HEK293 (cell line): ENCODE measurements at regions not wholly inside any gene's neighbourhood (a gene's known extent, or its start where the extent isn't known, plus 50 kb on each side); places are given as distances from the start of the nearest gene placed in this dataset.
A peak's percentile ranks its signal among the peaks of the same experiment; 100 is the strongest.

Source experiments
- CTCF ChIA-PET: fragments of 350-600 bp; formaldehyde crosslinking; extraction: SDS; loops from one replicate; lab custom pipeline; 2021; ENCODE audit warnings: antibody characterized with exemption; lab: Yijun Ruan, JAX
- POLR2A ChIA-PET: fragments of 300-600 bp; formaldehyde crosslinking; extraction: SDS; loops from one replicate; lab custom pipeline; 2020; ENCODE audit warnings: antibody characterized with exemption, inconsistent platforms; lab: Yijun Ruan, JAX
- H3K27ac ChIP-seq: fragments of 200-500 bp; sonication (Bioruptor generic); 2 replicates; pipeline ENCODE4 v1.5.1; 2014; ENCODE audit warnings: low read depth, low read length, control low read depth, inconsistent platforms; ENCODE audit errors: extremely low read depth
- H3K36me3 ChIP-seq, 2 experiments: fragments of 200-500 bp in 1 of 2; sonication (Bioruptor generic) in 1 of 2; 1 replicate in 1 of 2; 2 replicates in 1 of 2; pipeline ENCODE4 v1.5.1; 2014 to 2017; ENCODE audit warnings: inconsistent platforms in 2 of 2, low read length in 2 of 2; ENCODE audit not compliant: control insufficient read depth in 2 of 2, insufficient read depth in 1 of 2
- H3K4me1 ChIP-seq: fragments of 200-500 bp; sonication (Bioruptor generic); 2 replicates; pipeline ENCODE4 v1.5.1; 2014; ENCODE audit warnings: mild to moderate bottlenecking, low read length, inconsistent platforms; ENCODE audit not compliant: control insufficient read depth, insufficient read depth
- H3K4me3 ChIP-seq: 2 replicates; pipeline ENCODE4 v1.5.1; 2011; ENCODE audit warnings: low read depth, mild to moderate bottlenecking, control low read depth, low read length, moderate library complexity
- H3K9me3 ChIP-seq: fragments of 200-500 bp; sonication (Bioruptor generic); 2 replicates; pipeline ENCODE4 v1.5.1; 2014; ENCODE audit warnings: low read depth, low read length, inconsistent platforms; ENCODE audit not compliant: control insufficient read depth, insufficient read depth
- EGR2 ChIP-seq: fragments of 450-650 bp; formaldehyde crosslinking; IDR thresholded peaks from 2 replicates; pipeline ENCODE4 v1.5.1; 2016; ENCODE audit warnings: low read depth, missing biosample characterization, missing genetic modification characterization
- GFI1B ChIP-seq: fragments of 450-650 bp; formaldehyde crosslinking; IDR thresholded peaks from 2 replicates; pipeline ENCODE4 v1.5.1; 2016; ENCODE audit warnings: missing biosample characterization, missing genetic modification characterization
- KLF8 ChIP-seq: fragments of 450-650 bp; formaldehyde crosslinking; IDR thresholded peaks from 2 replicates; pipeline ENCODE4 v1.5.1; 2016; ENCODE audit warnings: missing biosample characterization, missing genetic modification characterization
- WT1 ChIP-seq: fragments of 450-650 bp; formaldehyde crosslinking; IDR thresholded peaks from 2 replicates; pipeline ENCODE4 v1.5.1; 2016; ENCODE audit warnings: missing biosample characterization, missing genetic modification characterization
- ZBTB21 ChIP-seq: fragments of 450-650 bp; formaldehyde crosslinking; IDR thresholded peaks from 2 replicates; pipeline ENCODE4 v1.5.1; 2017; ENCODE audit warnings: missing biosample characterization, missing genetic modification characterization
- ZIC2 ChIP-seq: fragments of 450-650 bp; formaldehyde crosslinking; IDR thresholded peaks from 2 replicates; pipeline ENCODE4 v1.5.1; 2016; ENCODE audit warnings: missing biosample characterization, missing genetic modification characterization
- ZNF10 ChIP-seq: fragments of 450-650 bp; formaldehyde crosslinking; IDR thresholded peaks from 2 replicates; pipeline ENCODE4 v1.5.1; 2017; ENCODE audit warnings: missing biosample characterization, missing genetic modification characterization
- ZNF138 ChIP-seq: fragments of 450-650 bp; formaldehyde crosslinking; IDR thresholded peaks from 2 replicates; pipeline ENCODE4 v1.5.1; 2016; ENCODE audit warnings: missing biosample characterization, missing genetic modification characterization, borderline replicate concordance
- ZNF514 ChIP-seq: fragments of 450-650 bp; formaldehyde crosslinking; IDR thresholded peaks from 2 replicates; pipeline ENCODE4 v1.5.1; 2016; ENCODE audit warnings: missing biosample characterization, missing genetic modification characterization
- ZNF548 ChIP-seq: fragments of 450-650 bp; formaldehyde crosslinking; IDR thresholded peaks from 2 replicates; pipeline ENCODE4 v1.5.1; 2016; ENCODE audit warnings: missing biosample characterization, missing genetic modification characterization
- TF ChIP-seq, protein P1 (sequence below): fragments of 450-650 bp; formaldehyde crosslinking; IDR thresholded peaks from 2 replicates; pipeline ENCODE4 v1.5.1; 2016; ENCODE audit warnings: missing biosample characterization, missing genetic modification characterization
- TF ChIP-seq, protein P2 (sequence below): fragments of 450-650 bp; formaldehyde crosslinking; IDR thresholded peaks from 2 replicates; pipeline ENCODE4 v1.5.1; 2017; ENCODE audit warnings: missing biosample characterization, missing genetic modification characterization
- TF ChIP-seq, protein P3 (sequence below): fragments of 450-650 bp; formaldehyde crosslinking; conservative IDR thresholded peaks from 2 replicates; pipeline ENCODE4 v1.5.1; 2016; ENCODE audit warnings: low read depth, missing biosample characterization, missing genetic modification characterization
- TF ChIP-seq, protein P4 (sequence below): fragments of 450-650 bp; formaldehyde crosslinking; IDR thresholded peaks from 2 replicates; pipeline ENCODE4 v1.5.1; 2016; ENCODE audit warnings: missing biosample characterization, missing genetic modification characterization

DNA sequence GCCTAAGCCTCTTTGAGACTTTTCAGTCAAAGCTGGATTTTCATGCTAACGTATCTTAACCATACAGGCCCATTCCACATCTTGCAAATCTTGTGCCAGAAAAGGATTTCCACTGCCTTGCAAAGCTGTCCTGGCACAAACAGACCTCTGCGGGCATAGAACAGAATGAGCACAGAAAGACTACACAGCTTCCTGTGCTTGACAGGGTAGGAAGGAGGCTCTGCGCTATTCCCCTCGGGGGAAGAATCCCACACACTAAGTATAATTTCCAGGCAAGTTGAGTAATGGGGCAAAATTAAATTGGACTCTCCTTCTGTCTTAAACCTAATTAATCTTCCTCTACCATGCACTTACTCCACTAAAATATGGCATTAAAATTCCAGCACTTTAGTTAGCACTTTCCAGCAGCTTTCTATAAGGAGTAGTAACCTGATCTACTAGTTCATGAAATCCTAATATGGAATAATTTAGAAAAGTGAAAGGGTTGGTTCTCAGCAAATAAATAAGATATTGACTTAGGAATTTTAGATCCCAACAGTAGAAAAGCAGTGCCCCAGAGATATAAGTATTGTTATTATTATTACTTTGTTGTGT lies 532.1 kb upstream of the JAG1 start:
- ChIA-PET CTCF (interaction anchor here (0.6 to 3.1 kb wide), 19 partner anchors 9 to 346 kb away, joined by 3 to 28 read pairs (median 4); no protein-coding TSS in a partner anchor), POLR2A (no interaction called here)
- Histone ChIP-seq H3K4me1 (peaks cover 4% of the 10 kb centered on the region; the same call in 1 of the 2 replicates), H3K36me3 (no peaks in the 10 kb centered on the region), H3K4me3 (no peak overlapping the region), H3K9me3 (no peaks in the 10 kb centered on the region), H3K27ac (no peak overlapping the region)
- peak; percentile 75 for TF ChIP-seq WT1
- TF ChIP-seq, protein P1, sequence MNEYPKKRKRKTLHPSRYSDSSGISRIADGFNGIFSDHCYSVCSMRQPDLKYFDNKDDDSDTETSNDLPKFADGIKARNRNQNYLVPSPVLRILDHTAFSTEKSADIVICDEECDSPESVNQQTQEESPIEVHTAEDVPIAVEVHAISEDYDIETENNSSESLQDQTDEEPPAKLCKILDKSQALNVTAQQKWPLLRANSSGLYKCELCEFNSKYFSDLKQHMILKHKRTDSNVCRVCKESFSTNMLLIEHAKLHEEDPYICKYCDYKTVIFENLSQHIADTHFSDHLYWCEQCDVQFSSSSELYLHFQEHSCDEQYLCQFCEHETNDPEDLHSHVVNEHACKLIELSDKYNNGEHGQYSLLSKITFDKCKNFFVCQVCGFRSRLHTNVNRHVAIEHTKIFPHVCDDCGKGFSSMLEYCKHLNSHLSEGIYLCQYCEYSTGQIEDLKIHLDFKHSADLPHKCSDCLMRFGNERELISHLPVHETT (tag by site-specific recombination) = no peak

DNA sequence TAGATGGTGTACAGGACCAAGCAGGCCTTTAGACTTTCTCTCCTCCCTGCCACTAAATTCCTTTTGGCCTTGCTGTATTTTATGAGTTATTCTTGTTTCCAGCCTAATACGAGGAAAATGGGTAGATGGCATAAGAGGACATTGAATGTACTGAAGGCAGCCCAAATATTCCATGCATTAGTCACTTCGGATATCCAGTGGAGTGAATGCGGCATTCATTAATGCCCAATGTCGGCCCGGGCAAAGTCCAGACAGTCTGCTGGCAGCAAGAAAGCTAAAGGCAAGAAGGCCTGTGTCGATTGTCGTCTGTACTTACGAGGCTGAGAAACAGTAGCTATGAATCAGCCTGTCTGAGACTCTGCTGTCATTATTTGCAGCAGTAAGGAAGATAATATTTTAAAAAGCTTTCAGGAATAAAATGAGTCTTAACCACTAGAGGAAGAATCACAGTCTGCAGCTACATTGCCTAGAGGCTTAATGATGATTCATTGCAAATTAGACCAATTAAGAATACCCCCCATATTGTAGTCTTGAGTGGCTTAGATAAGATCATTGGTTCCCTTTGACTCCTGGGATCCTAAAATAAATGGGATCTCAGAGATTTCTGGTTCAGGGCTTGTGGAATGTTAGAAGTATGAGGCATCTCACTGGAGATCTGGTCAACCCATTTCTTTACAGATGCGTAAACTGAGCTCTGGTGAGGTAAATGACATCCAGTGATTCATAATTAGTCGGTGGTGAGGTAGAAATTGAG lies 534.1 kb upstream of the JAG1 start:
- CTCF ChIA-PET = interaction anchor here (0.7 to 1.9 kb wide), 4 partner anchors 9 to 1226 kb away, joined by 3 to 7 read pairs (median 4); no protein-coding TSS in a partner anchor
- Histone ChIP-seq H3K9me3 (no peaks in the 10 kb centered on the region), H3K4me3 (no peak overlapping the region), H3K36me3 (no peaks in the 10 kb centered on the region), H3K27ac (no peak overlapping the region), H3K4me1 (peaks cover 4% of the 10 kb centered on the region; the same call in 1 of the 2 replicates)
- POLR2A ChIA-PET = interaction anchor here (0.6 to 1.2 kb wide), 4 partner anchors 27 to 773 kb away, joined by 3 read pairs; no protein-coding TSS in a partner anchor
- TF ChIP-seq GFI1B (tag by site-specific recombination) (no peak), EGR2 (tag by site-specific recombination) (no peak), ZNF10 (tag by site-specific recombination) (no peak), ZNF514 (tag by site-specific recombination) (no peak), ZBTB21 (no peak), ZIC2 (tag by site-specific recombination) (no peak), ZNF548 (tag by site-specific recombination) (no peak), ZNF138 (tag by site-specific recombination) (no peak), KLF8 (tag by site-specific recombination) (no peak)
- TF ChIP-seq, protein P2, sequence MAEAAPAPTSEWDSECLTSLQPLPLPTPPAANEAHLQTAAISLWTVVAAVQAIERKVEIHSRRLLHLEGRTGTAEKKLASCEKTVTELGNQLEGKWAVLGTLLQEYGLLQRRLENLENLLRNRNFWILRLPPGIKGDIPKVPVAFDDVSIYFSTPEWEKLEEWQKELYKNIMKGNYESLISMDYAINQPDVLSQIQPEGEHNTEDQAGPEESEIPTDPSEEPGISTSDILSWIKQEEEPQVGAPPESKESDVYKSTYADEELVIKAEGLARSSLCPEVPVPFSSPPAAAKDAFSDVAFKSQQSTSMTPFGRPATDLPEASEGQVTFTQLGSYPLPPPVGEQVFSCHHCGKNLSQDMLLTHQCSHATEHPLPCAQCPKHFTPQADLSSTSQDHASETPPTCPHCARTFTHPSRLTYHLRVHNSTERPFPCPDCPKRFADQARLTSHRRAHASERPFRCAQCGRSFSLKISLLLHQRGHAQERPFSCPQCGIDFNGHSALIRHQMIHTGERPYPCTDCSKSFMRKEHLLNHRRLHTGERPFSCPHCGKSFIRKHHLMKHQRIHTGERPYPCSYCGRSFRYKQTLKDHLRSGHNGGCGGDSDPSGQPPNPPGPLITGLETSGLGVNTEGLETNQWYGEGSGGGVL = no peak
- TF ChIP-seq, protein P3, sequence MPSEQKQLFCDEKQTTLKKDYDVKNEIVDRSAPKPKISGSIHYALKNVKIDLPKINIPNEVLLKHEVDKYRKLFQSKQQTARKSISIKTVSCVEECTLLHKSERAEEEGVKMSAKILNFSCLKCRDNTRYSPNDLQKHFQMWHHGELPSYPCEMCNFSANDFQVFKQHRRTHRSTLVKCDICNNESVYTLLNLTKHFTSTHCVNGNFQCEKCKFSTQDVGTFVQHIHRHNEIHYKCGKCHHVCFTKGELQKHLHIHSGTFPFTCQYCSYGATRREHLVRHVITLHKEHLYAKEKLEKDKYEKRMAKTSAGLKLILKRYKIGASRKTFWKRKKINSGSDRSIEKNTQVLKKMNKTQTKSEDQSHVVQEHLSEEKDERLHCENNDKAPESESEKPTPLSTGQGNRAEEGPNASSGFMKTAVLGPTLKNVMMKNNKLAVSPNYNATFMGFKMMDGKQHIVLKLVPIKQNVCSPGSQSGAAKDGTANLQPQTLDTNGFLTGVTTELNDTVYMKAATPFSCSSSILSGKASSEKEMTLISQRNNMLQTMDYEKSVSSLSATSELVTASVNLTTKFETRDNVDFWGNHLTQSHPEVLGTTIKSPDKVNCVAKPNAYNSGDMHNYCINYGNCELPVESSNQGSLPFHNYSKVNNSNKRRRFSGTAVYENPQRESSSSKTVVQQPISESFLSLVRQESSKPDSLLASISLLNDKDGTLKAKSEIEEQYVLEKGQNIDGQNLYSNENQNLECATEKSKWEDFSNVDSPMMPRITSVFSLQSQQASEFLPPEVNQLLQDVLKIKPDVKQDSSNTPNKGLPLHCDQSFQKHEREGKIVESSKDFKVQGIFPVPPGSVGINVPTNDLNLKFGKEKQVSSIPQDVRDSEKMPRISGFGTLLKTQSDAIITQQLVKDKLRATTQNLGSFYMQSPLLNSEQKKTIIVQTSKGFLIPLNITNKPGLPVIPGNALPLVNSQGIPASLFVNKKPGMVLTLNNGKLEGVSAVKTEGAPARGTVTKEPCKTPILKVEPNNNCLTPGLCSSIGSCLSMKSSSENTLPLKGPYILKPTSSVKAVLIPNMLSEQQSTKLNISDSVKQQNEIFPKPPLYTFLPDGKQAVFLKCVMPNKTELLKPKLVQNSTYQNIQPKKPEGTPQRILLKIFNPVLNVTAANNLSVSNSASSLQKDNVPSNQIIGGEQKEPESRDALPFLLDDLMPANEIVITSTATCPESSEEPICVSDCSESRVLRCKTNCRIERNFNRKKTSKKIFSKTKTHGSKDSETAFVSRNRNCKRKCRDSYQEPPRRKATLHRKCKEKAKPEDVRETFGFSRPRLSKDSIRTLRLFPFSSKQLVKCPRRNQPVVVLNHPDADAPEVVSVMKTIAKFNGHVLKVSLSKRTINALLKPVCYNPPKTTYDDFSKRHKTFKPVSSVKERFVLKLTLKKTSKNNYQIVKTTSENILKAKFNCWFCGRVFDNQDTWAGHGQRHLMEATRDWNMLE (tag by site-specific recombination) = no peak
- TF ChIP-seq, protein P4, sequence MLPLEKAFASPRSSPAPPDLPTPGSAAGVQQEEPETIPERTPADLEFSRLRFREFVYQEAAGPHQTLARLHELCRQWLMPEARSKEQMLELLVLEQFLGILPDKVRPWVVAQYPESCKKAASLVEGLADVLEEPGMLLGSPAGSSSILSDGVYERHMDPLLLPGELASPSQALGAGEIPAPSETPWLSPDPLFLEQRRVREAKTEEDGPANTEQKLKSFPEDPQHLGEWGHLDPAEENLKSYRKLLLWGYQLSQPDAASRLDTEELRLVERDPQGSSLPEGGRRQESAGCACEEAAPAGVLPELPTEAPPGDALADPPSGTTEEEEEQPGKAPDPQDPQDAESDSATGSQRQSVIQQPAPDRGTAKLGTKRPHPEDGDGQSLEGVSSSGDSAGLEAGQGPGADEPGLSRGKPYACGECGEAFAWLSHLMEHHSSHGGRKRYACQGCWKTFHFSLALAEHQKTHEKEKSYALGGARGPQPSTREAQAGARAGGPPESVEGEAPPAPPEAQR (tag by site-specific recombination) = no peak
- TF ChIP-seq, all 188 proteins: peak for 0
